Stimulated activated CD8-positive, alpha-beta memory T cell treated with anti-CD3 and anti-CD28 coated beads, Interleukin-15, amount 100 ng/mL, for 24 hours (primary cell): ENCODE measurements at regions not wholly inside any gene's neighbourhood (a gene's known extent, or its start where the extent isn't known, plus 50 kb on each side); places are given as distances from the start of the nearest gene placed in this dataset.

Source experiments
- DNase-seq: peaks from one replicate; pipeline ENCODE4 v3.0.0-alpha.2; 2020; ENCODE audit warnings: low read depth

GRCh38 chr2:38509947-38510326, 92.8 kb downstream of the HNRNPLL start:
- DNase-seq = no peak

- DNase-seq = no peak
Observed at GRCh38 chr2:38509314-38509946, 93.3 kb downstream of the HNRNPLL start.

- peak; percentile 45 for DNase-seq
Observed at GRCh38 chr2:38508311-38509039, 94.3 kb downstream of the HNRNPLL start.

- DNase-seq = no peak
Observed at GRCh38 chr2:38507712-38508111, 95.0 kb downstream of the HNRNPLL start.

- DNase-seq = no peak
Observed at GRCh38 chr2:38505779-38506178, 96.9 kb downstream of the HNRNPLL start.

GRCh38 chr2:38504169-38504568, 98.6 kb downstream of the HNRNPLL start:
- no peak for DNase-seq

GRCh38 chr2:38502107-38502506, 100.6 kb downstream of the HNRNPLL start:
- no peak for DNase-seq

GRCh38 chr2:38500283-38500634, 102.5 kb downstream of the HNRNPLL start:
- no peak for DNase-seq

GRCh38 chr2:38499548-38500282, 103.0 kb downstream of the HNRNPLL start:
- no peak for DNase-seq

- no peak for DNase-seq
Observed at GRCh38 chr2:38498045-38498481, 104.7 kb downstream of the HNRNPLL start.

- no peak for DNase-seq
Observed at GRCh38 chr2:38497670-38498037, 105.1 kb downstream of the HNRNPLL start.

- DNase-seq = no peak
Observed at GRCh38 chr2:38496927-38497669, 105.6 kb downstream of the HNRNPLL start.

GRCh38 chr2:38495880-38496279, 106.8 kb downstream of the HNRNPLL start:
- no peak for DNase-seq

- no peak for DNase-seq
Observed at GRCh38 chr2:38494394-38494793, 108.3 kb downstream of the HNRNPLL start.

- no peak for DNase-seq
Observed at GRCh38 chr2:38492042-38492615, 110.6 kb downstream of the HNRNPLL start.

GRCh38 chr2:38491436-38491835, 111.3 kb downstream of the HNRNPLL start:
- DNase-seq = no peak

- no peak for DNase-seq
Observed at GRCh38 chr2:38489846-38490245, 112.8 kb upstream of the ATL2 start.

- DNase-seq = no peak
Observed at GRCh38 chr2:38487852-38488251, 110.8 kb upstream of the ATL2 start.

GRCh38 chr2:38486213-38487026, 109.3 kb upstream of the ATL2 start:
- no peak for DNase-seq

GRCh38 chr2:38485734-38486133, 108.7 kb upstream of the ATL2 start:
- no peak for DNase-seq

- no peak for DNase-seq
Observed at GRCh38 chr2:38484957-38485356, 107.9 kb upstream of the ATL2 start.
